HCT116 (cell line): ENCODE measurements at regions not wholly inside any gene's neighbourhood (a gene's known extent, or its start where the extent isn't known, plus 50 kb on each side); places are given as distances from the start of the nearest gene placed in this dataset.

ENCODE experiments used
- ATAC-seq: fragments of 200-7000 bp; cut with Tn5 transposase; 2 replicates; pipeline ENCODE4 v1.9.1; 2020; ENCODE audit warnings: mild to moderate bottlenecking, moderate library complexity
- BruUV-seq: library from RNA; stranded (reverse); fragments of 400-500 nt; replicated peaks from 2 replicates; lab custom pipeline; 2021; lab: Mats Ljungman, UMichigan
- CTCF ChIA-PET: fragments of 300-600 bp; sonication (Branson Sonifier 250); formaldehyde crosslinking; loops from one replicate; lab custom pipeline; 2021; ENCODE audit warnings: antibody characterized with exemption; lab: Charles Lee
- POLR2A ChIA-PET: fragments of 300-600, 350-600 bp; sonication (Branson Sonifier 250); formaldehyde crosslinking; loops from one replicate; lab custom pipeline; 2021; ENCODE audit warnings: antibody characterized with exemption; lab: Charles Lee
- RAD21 ChIA-PET, 2 experiments: fragments of 300-600 bp; sonication (Branson Sonifier 250); formaldehyde crosslinking; loops; one replicate each; lab custom pipeline; 2023; ENCODE audit warnings: low total read pairs in 2 of 2; ENCODE audit not compliant: uncharacterized antibody in 2 of 2, unreplicated experiment in 2 of 2, low non-redundant PET in 1 of 2; lab: Charles Lee
- DNase-seq: peaks from one replicate; pipeline ENCODE4 v3.0.0-alpha.2; 2010; ENCODE audit warnings: low read depth, low spot score
- H2AFZ ChIP-seq: fragments of 200-600 bp; shearing (Covaris generic), sonication (generic); 2 replicates; pipeline ENCODE4 v1.6.1; 2017; ENCODE audit warnings: low read depth, mixed run types, mixed read lengths, antibody characterized with exemption, low read length; ENCODE audit not compliant: poor library complexity, severe bottlenecking
- H3K27ac ChIP-seq: 2 replicates; pipeline ENCODE4 v1.5.1; 2012; ENCODE audit warnings: low read depth, low read length
- H3K27me3 ChIP-seq: fragments of 200-600 bp; sonication (generic); 2 replicates; pipeline ENCODE4 v1.6.1; 2016; ENCODE audit warnings: mixed run types, low read length, mixed read lengths; ENCODE audit not compliant: insufficient read depth
- H3K36me3 ChIP-seq, 2 experiments: fragments of 200-500 bp in 1 of 2; fragments of 200-600 bp in 1 of 2; sonication (Bioruptor generic) in 1 of 2; sonication (generic) in 1 of 2; 2 replicates each; pipeline versions ENCODE4 v1.5.1 to v1.6.1; 2014 to 2016; ENCODE audit warnings: low read length in 2 of 2, inconsistent platforms in 1 of 2, mixed read lengths in 1 of 2, mixed run types in 1 of 2; ENCODE audit not compliant: insufficient read depth in 2 of 2, control insufficient read depth in 1 of 2
- H3K4me1 ChIP-seq, 2 experiments: fragments of 200-600 bp in 1 of 2; sonication (generic) in 1 of 2; 2 replicates each; pipeline versions ENCODE4 v1.5.1 to v1.6.1; 2012 to 2017; ENCODE audit warnings: low read length in 2 of 2, inconsistent platforms in 1 of 2, mild to moderate bottlenecking in 1 of 2, mixed read lengths in 1 of 2, mixed run types in 1 of 2, moderate library complexity in 1 of 2; ENCODE audit not compliant: insufficient read depth in 2 of 2, control insufficient read depth in 1 of 2
- H3K4me2 ChIP-seq: fragments of 200-600 bp; sonication (generic); 2 replicates; pipeline ENCODE4 v1.6.1; 2017; ENCODE audit warnings: mixed run types, low read length, mixed read lengths
- H3K4me3 ChIP-seq, 2 experiments: fragments of 200-600 bp in 1 of 2; sonication (generic) in 1 of 2; replicated peaks in 1 of 2; 2 replicates each; pipeline ENCODE4 v1.5.1; 2011 to 2016; ENCODE audit warnings: low read length in 2 of 2, control low read depth in 1 of 2, low read depth in 1 of 2, mild to moderate bottlenecking in 1 of 2, mixed read lengths in 1 of 2, mixed run types in 1 of 2
- H3K79me2 ChIP-seq: fragments of 200-600 bp; sonication (generic); 2 replicates; pipeline ENCODE4 v1.6.1; 2017; ENCODE audit warnings: mild to moderate bottlenecking, mixed run types, low read length, moderate library complexity, mixed read lengths; ENCODE audit not compliant: insufficient read depth
- H3K9ac ChIP-seq: fragments of 200-600 bp; sonication (generic); 2 replicates; pipeline ENCODE4 v1.6.1; 2016; ENCODE audit warnings: low read length, mixed read lengths
- H3K9me2 ChIP-seq: fragments of 200-600 bp; sonication (generic), shearing (Covaris generic); 2 replicates; pipeline ENCODE4 v1.6.1; 2017; ENCODE audit warnings: mixed run types, mild to moderate bottlenecking, moderate library complexity; ENCODE audit not compliant: insufficient read depth
- H3K9me3 ChIP-seq, 2 experiments: fragments of 200-500 bp in 1 of 2; fragments of 200-600 bp in 1 of 2; sonication (Bioruptor generic) in 1 of 2; sonication (generic) in 1 of 2; 2 replicates each; pipeline ENCODE4 v1.6.1; 2014 to 2017; ENCODE audit warnings: low read length in 2 of 2, mixed read lengths in 2 of 2, inconsistent platforms in 1 of 2, low read depth in 1 of 2, mild to moderate bottlenecking in 1 of 2, mixed run types in 1 of 2, moderate library complexity in 1 of 2; ENCODE audit not compliant: control insufficient read depth in 1 of 2, insufficient read depth in 1 of 2
- H4K20me1 ChIP-seq: fragments of 200-600 bp; sonication (generic), shearing (Covaris generic); 2 replicates; pipeline ENCODE4 v1.6.1; 2017; ENCODE audit warnings: mixed run types, mild to moderate bottlenecking, moderate library complexity; ENCODE audit not compliant: insufficient read depth
- CEBPB ChIP-seq: IDR thresholded peaks from 2 replicates; pipeline ENCODE4 v1.6.1; 2012; ENCODE audit warnings: low read depth
- ELF1 ChIP-seq: IDR thresholded peaks from 2 replicates; pipeline ENCODE4 v1.6.1; 2012; ENCODE audit warnings: low read depth, borderline replicate concordance
- EZH2 ChIP-seq: fragments of 200-600 bp; sonication (generic); IDR thresholded peaks from 2 replicates; pipeline ENCODE4 v1.6.1; 2017; ENCODE audit warnings: antibody characterized with exemption, mixed run types
- FOSL1 ChIP-seq: IDR thresholded peaks from 2 replicates; pipeline ENCODE4 v1.6.1; 2012; ENCODE audit warnings: low read depth
- JUND ChIP-seq: IDR thresholded peaks from 2 replicates; pipeline ENCODE4 v1.6.1; 2012
- POLR2AphosphoS5 ChIP-seq: IDR thresholded peaks from 2 replicates; pipeline ENCODE4 v1.6.1; 2011; ENCODE audit warnings: mild to moderate bottlenecking, low read depth, low read length, moderate library complexity
- REST ChIP-seq: IDR thresholded peaks from 2 replicates; pipeline ENCODE4 v1.6.1; 2012; ENCODE audit warnings: low read depth
- SIN3A ChIP-seq: IDR thresholded peaks from 2 replicates; pipeline ENCODE4 v1.6.1; 2012; ENCODE audit warnings: low read depth
- SP1 ChIP-seq: IDR thresholded peaks from 2 replicates; pipeline ENCODE4 v1.6.1; 2012; ENCODE audit warnings: low read depth
- SRF ChIP-seq: IDR thresholded peaks from 2 replicates; pipeline ENCODE4 v1.6.1; 2012; ENCODE audit warnings: low read depth
- TCF7L2 ChIP-seq: IDR thresholded peaks from 2 replicates; pipeline ENCODE4 v1.7.0; 2011; ENCODE audit warnings: borderline replicate concordance, inconsistent platforms; ENCODE audit not compliant: insufficient read depth, insufficient read length; ENCODE audit errors: extremely low read depth
- ZBTB33 ChIP-seq: IDR thresholded peaks from 2 replicates; pipeline ENCODE4 v1.6.1; 2011; ENCODE audit warnings: mild to moderate bottlenecking, low read length, moderate library complexity; ENCODE audit not compliant: insufficient replicate concordance; ENCODE audit errors: extremely low read depth
- ZFX ChIP-seq: fragments of 450-650 bp; IDR thresholded peaks from 2 replicates; pipeline ENCODE4 v1.6.1; 2017
- intact Hi-C: fragments of 100-400 bp; cut with micrococcal nuclease; formaldehyde crosslinking; loops from 2 replicates; pipeline ENCODE4 v1.10.0; 2022

GRCh38 chr6:167665698-167666330, 160.9 kb upstream of the AFDN start:
- no peaks in the 10 kb centered on the region for H3K79me2 ChIP-seq
- ChIA-PET POLR2A (no interaction called here), CTCF (no interaction called here), RAD21 (no interaction called here)
- H3K27ac ChIP-seq: no peak overlapping the region
- intact Hi-C loops: no loop called here
- H3K36me3 ChIP-seq: no peaks in the 10 kb centered on the region
- no peaks in the 10 kb centered on the region for H3K9me2 ChIP-seq
- BruUV-seq: no TSS peak
- H3K27me3 ChIP-seq: no peaks in the 10 kb centered on the region
- no peak overlapping the region for H2AFZ ChIP-seq
- H4K20me1 ChIP-seq: no peaks in the 10 kb centered on the region
- DNase-seq (no peak), ATAC-seq (no peak)
- no peak overlapping the region for H3K9ac ChIP-seq
- no peak for TF ChIP-seq SP1
- TF ChIP-seq SRF: no peak
- no peak for TF ChIP-seq CEBPB
- TF ChIP-seq ELF1: no peak
- no peak for TF ChIP-seq ZFX
- TF ChIP-seq POLR2AphosphoS5: no peak
- no peak for TF ChIP-seq JUND
- no peak for TF ChIP-seq ZBTB33
- TF ChIP-seq REST: no peak
- TF ChIP-seq EZH2: no peak
- no peak for TF ChIP-seq SIN3A
- no peak for TF ChIP-seq FOSL1
- no peak for TF ChIP-seq TCF7L2
- H3K4me2 ChIP-seq: no peak overlapping the region
- H3K4me3 ChIP-seq: no peak overlapping the region
- no peaks in the 10 kb centered on the region for H3K9me3 ChIP-seq
- H3K4me1 ChIP-seq: no peaks in the 10 kb centered on the region
